Uterus (tissue), 2 donors: ENCODE measurements at regions not wholly inside any gene's neighbourhood (a gene's known extent, or its start where the extent isn't known, plus 50 kb on each side); places are given as distances from the start of the nearest gene placed in this dataset.

Experiments used
- POLR2A ChIP-seq, 2 donors: fragments of 450-650 bp; IDR thresholded peaks; one replicate each; pipeline ENCODE4 v1.6.1; 2016; ENCODE audit warnings: antibody characterized with exemption in 2 of 2, mild to moderate bottlenecking in 1 of 2, moderate library complexity in 1 of 2
- TF ChIP-seq, protein P1 (sequence below), 4 experiments: fragments of 200-600 bp in 2 of 4; fragments of 450-650 bp in 2 of 4; sonication (generic) in 2 of 4; IDR thresholded peaks; one replicate each; pipeline ENCODE4 v1.5.1; 2016 to 2019; ENCODE audit warnings: antibody characterized with exemption in 4 of 4, mild to moderate bottlenecking in 2 of 4, moderate library complexity in 1 of 4

DNA sequence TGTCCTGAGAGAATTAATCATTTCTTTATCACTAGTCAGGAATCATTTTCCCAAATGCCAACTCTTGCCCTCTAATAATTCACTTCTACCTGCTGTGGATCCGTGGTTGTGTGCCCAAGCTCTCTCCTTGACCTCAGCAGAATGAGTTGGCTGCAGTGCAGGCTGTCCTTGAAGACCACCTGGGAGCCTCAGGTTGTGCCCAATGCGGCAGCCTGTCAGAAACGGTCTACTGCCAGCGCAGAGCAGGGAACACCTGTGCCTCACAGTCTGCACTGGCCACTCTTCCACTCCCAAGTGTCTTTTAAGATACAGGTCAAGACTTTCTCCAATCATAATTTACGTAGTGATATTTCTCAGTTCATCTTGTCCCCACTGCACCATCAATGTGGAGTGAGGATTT lies 246.0 kb upstream of the PHF14 start:
- TF ChIP-seq, protein P1, sequence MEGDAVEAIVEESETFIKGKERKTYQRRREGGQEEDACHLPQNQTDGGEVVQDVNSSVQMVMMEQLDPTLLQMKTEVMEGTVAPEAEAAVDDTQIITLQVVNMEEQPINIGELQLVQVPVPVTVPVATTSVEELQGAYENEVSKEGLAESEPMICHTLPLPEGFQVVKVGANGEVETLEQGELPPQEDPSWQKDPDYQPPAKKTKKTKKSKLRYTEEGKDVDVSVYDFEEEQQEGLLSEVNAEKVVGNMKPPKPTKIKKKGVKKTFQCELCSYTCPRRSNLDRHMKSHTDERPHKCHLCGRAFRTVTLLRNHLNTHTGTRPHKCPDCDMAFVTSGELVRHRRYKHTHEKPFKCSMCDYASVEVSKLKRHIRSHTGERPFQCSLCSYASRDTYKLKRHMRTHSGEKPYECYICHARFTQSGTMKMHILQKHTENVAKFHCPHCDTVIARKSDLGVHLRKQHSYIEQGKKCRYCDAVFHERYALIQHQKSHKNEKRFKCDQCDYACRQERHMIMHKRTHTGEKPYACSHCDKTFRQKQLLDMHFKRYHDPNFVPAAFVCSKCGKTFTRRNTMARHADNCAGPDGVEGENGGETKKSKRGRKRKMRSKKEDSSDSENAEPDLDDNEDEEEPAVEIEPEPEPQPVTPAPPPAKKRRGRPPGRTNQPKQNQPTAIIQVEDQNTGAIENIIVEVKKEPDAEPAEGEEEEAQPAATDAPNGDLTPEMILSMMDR (IDR thresholded peaks at IDR 0.05), result no peak
- TF ChIP-seq POLR2A (IDR thresholded peaks at IDR 0.05), result no peak
